H1 (cell line): ENCODE measurements at regions not wholly inside any gene's neighbourhood (a gene's known extent, or its start where the extent isn't known, plus 50 kb on each side); places are given as distances from the start of the nearest gene placed in this dataset.

Source experiments
- CBX5 ChIP-seq: fragments of 300-800, 300-1000 bp; sonication (generic); IDR thresholded peaks from 2 replicates; pipeline ENCODE4 v1.7.1; 2016; ENCODE audit warnings: antibody characterized with exemption, low read length, low read depth
- CHD1 ChIP-seq: IDR thresholded peaks from 2 replicates; pipeline ENCODE4 v1.6.1; 2012; ENCODE audit warnings: low read depth, low read length, improper control_type of control experiment
- CHD2 ChIP-seq: IDR thresholded peaks from 2 replicates; pipeline ENCODE4 v1.6.1; 2012; ENCODE audit warnings: low read length, improper control_type of control experiment
- CTBP2 ChIP-seq: IDR thresholded peaks from 2 replicates; pipeline ENCODE4 v1.7.0; 2011; ENCODE audit warnings: borderline replicate concordance, mild to moderate bottlenecking, moderate library complexity, mixed read lengths, low read length; ENCODE audit not compliant: insufficient read depth, insufficient read length
- EZH2 ChIP-seq: fragments of 200-600 bp; sonication (generic); IDR thresholded peaks from 2 replicates; pipeline ENCODE4 v1.7.1; 2012; ENCODE audit warnings: low read depth, mild to moderate bottlenecking, moderate library complexity, low read length, inconsistent platforms; ENCODE audit not compliant: severe bottlenecking
- HDAC6 ChIP-seq: IDR thresholded peaks from one replicate; pipeline ENCODE4 v1.7.1; 2012; ENCODE audit warnings: low read depth, mild to moderate bottlenecking, inconsistent platforms, low read length, moderate library complexity
- JUN ChIP-seq: IDR thresholded peaks from 2 replicates; pipeline ENCODE4 v1.6.1; 2011; ENCODE audit warnings: low read depth, mild to moderate bottlenecking, improper control_type of control experiment, low read length
- NANOG ChIP-seq: IDR thresholded peaks from 2 replicates; pipeline ENCODE4 v1.6.1; 2011; ENCODE audit warnings: low read length, low read depth, mild to moderate bottlenecking, inconsistent platforms; ENCODE audit not compliant: insufficient read depth, poor library complexity, severe bottlenecking
- POU5F1 ChIP-seq: IDR thresholded peaks from 2 replicates; pipeline ENCODE4 v1.6.1; 2011; ENCODE audit warnings: low read depth, mild to moderate bottlenecking, low read length, moderate library complexity
- RFX5 ChIP-seq: IDR thresholded peaks from 2 replicates; pipeline ENCODE4 v1.6.1; 2011; ENCODE audit warnings: low read depth, low read length, improper control_type of control experiment, borderline replicate concordance
- RXRA ChIP-seq: IDR thresholded peaks from 2 replicates; pipeline ENCODE4 v1.6.1; 2011; ENCODE audit warnings: low read depth, mild to moderate bottlenecking, low read length, moderate library complexity; ENCODE audit not compliant: insufficient read depth
- SIN3A ChIP-seq, 2 experiments: IDR thresholded peaks in 1 of 2; conservative IDR thresholded peaks in 1 of 2; 2 replicates each; pipeline ENCODE4 v1.6.1; 2011 to 2012; ENCODE audit warnings: low read length in 2 of 2, improper control_type of control experiment in 1 of 2, low read depth in 1 of 2, mild to moderate bottlenecking in 1 of 2
- TF ChIP-seq, protein P1 (sequence below): IDR thresholded peaks from 2 replicates; pipeline ENCODE4 v1.6.1; 2011; ENCODE audit warnings: low read depth, mild to moderate bottlenecking, low read length; ENCODE audit not compliant: insufficient read depth

DNA sequence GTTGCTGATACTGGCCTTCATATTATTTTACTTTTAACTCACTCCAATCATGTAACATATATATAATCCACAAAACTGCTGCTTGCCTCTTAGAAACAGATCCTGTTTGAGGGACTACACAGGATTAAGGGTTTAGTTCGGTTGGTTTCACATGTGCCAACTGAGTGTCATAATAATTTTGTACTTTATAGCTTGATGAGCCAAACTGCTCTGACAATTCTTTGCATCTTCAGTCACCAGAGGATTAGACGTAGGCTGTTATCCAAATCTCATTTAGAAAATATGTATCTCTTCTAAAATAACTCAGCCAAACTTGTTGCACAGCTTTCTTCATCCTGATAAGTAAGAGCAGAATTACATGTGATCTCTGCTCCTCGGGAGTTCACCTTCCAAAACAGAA is 643.6 kb upstream of the PTCHD4 start (continued):
- TF ChIP-seq EZH2 (no peak), CBX5 (no peak), SIN3A (conservative IDR thresholded peaks at IDR 0.05 in 1 of 2, IDR thresholded peaks at IDR 0.05 in 1 of 2; ENCODE audit: low read depth in 1 of 2, low read length in 2 of 2) (no peak), JUN (no peak), HDAC6 (no peak), RFX5 (no peak), CTBP2 (no peak), CHD2 (no peak), RXRA (no peak), NANOG (no peak), CHD1 (no peak), POU5F1 (no peak)
- TF ChIP-seq, protein P1, sequence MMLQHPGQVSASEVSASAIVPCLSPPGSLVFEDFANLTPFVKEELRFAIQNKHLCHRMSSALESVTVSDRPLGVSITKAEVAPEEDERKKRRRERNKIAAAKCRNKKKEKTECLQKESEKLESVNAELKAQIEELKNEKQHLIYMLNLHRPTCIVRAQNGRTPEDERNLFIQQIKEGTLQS: no peak
